Neutrophil (primary cell): ENCODE measurements at regions not wholly inside any gene's neighbourhood (a gene's known extent, or its start where the extent isn't known, plus 50 kb on each side); places are given as distances from the start of the nearest gene placed in this dataset.

Experiments
- H3K27ac ChIP-seq: fragments of 200-600 bp; sonication (generic); 2 replicates; pipeline ENCODE4 v1.5.1; 2016; ENCODE audit warnings: mild to moderate bottlenecking, moderate library complexity
- H3K27me3 ChIP-seq: fragments of 200-600 bp; sonication (generic); 2 replicates; pipeline ENCODE4 v1.6.0; 2016; ENCODE audit warnings: mild to moderate bottlenecking
- H3K36me3 ChIP-seq: fragments of 200-600 bp; sonication (generic); 2 replicates; pipeline ENCODE4 v1.5.1; 2017
- H3K4me1 ChIP-seq, 2 experiments: fragments of 200-600 bp in 1 of 2; sonication (generic) in 1 of 2; 1 replicate in 1 of 2; 2 replicates in 1 of 2; pipeline versions ENCODE4 v1.5.1 to v1.6.1; 2013 to 2016; ENCODE audit warnings: low read depth in 1 of 2, low read length in 1 of 2, mild to moderate bottlenecking in 1 of 2, moderate library complexity in 1 of 2; ENCODE audit not compliant: control insufficient read depth in 1 of 2, insufficient read depth in 1 of 2
- H3K4me3 ChIP-seq, 2 experiments: fragments of 200-600 bp in 1 of 2; sonication (generic) in 1 of 2; 1 replicate in 1 of 2; 2 replicates in 1 of 2; pipeline ENCODE4 v1.5.1; 2013 to 2016; ENCODE audit warnings: low read depth in 1 of 2, low read length in 1 of 2, mild to moderate bottlenecking in 1 of 2, moderate library complexity in 1 of 2
- H3K9me3 ChIP-seq: fragments of 200-600 bp; sonication (generic); 2 replicates; pipeline ENCODE4 v1.5.1; 2016
- CTCF ChIP-seq: fragments of 200-600 bp; sonication (generic); IDR thresholded peaks from 2 replicates; pipeline ENCODE4 v1.5.1; 2016; ENCODE audit warnings: antibody characterized with exemption

- Histone ChIP-seq H3K9me3 (no peaks in the 10 kb centered on the region), H3K27ac (no peak overlapping the region), H3K4me1 (no peaks in the 10 kb centered on the region), H3K27me3 (peaks cover 10% of the 10 kb centered on the region), H3K36me3 (no peaks in the 10 kb centered on the region), H3K4me3 (no peak overlapping the region)
- no peak for TF ChIP-seq CTCF
Measured at GRCh38 chr15:31498756-31499155, 172.1 kb downstream of the KLF13 start.

GRCh38 chr15:31499236-31499952 lies 172.8 kb downstream of the KLF13 start:
- Histone ChIP-seq H3K36me3 (no peaks in the 10 kb centered on the region), H3K4me1 (no peaks in the 10 kb centered on the region), H3K4me3 (no peak overlapping the region), H3K27ac (no peak overlapping the region), H3K27me3 (peaks cover 10% of the 10 kb centered on the region), H3K9me3 (no peaks in the 10 kb centered on the region)
- TF ChIP-seq CTCF, result no peak

- Histone ChIP-seq H3K27me3 (peaks cover 10% of the 10 kb centered on the region), H3K4me1 (no peaks in the 10 kb centered on the region), H3K36me3 (no peaks in the 10 kb centered on the region), H3K27ac (no peak overlapping the region), H3K4me3 (no peak overlapping the region), H3K9me3 (no peaks in the 10 kb centered on the region)
- TF ChIP-seq CTCF, result no peak
Measured at GRCh38 chr15:31499953-31500765, 173.5 kb downstream of the KLF13 start.

- H3K27me3 ChIP-seq, result peaks cover 13% of the 10 kb centered on the region
- no peaks in the 10 kb centered on the region for H3K9me3 ChIP-seq
- no peak overlapping the region for H3K4me3 ChIP-seq
- no peak for TF ChIP-seq CTCF
- no peak overlapping the region for H3K27ac ChIP-seq
- H3K36me3 ChIP-seq, result no peaks in the 10 kb centered on the region
- H3K4me1 ChIP-seq, result no peaks in the 10 kb centered on the region
Measured at GRCh38 chr15:31500766-31501449, 174.3 kb downstream of the KLF13 start.

GRCh38 chr15:31501536-31502157 lies 175.0 kb downstream of the KLF13 start:
- no peak for TF ChIP-seq CTCF
- Histone ChIP-seq H3K4me1 (no peaks in the 10 kb centered on the region), H3K9me3 (no peaks in the 10 kb centered on the region), H3K36me3 (no peaks in the 10 kb centered on the region), H3K27me3 (peaks cover 20% of the 10 kb centered on the region), H3K4me3 (no peak overlapping the region), H3K27ac (no peak overlapping the region)
